Embryonic facial prominence (tissue), 1 donor: ENCODE measurements at regions not wholly inside any gene's neighbourhood (a gene's known extent, or its start where the extent isn't known, plus 50 kb on each side); places are given as distances from the start of the nearest gene placed in this dataset.

Experiments
- DNase-seq: peaks from one replicate; pipeline ENCODE4 v3.0.0-alpha.2; 2016; ENCODE audit errors: extremely low spot score

- no peak for DNase-seq
Measured at GRCh38 chr13:39858794-39859193, 203.3 kb downstream of the COG6 start.

- DNase-seq = no peak
Measured at GRCh38 chr13:39859898-39860297, 204.4 kb downstream of the COG6 start.

GRCh38 chr13:39862900-39863299 is 207.4 kb downstream of the COG6 start:
- no peak for DNase-seq

GRCh38 chr13:39864221-39864620 is 208.8 kb downstream of the COG6 start:
- DNase-seq = no peak

- no peak for DNase-seq
Measured at GRCh38 chr13:39866722-39867121, 211.3 kb downstream of the COG6 start.

- no peak for DNase-seq
Measured at GRCh38 chr13:39867807-39868206, 212.3 kb downstream of the COG6 start.

GRCh38 chr13:39870197-39870747 is 214.8 kb downstream of the COG6 start:
- DNase-seq = no peak

GRCh38 chr13:39874331-39875053 is 219.0 kb downstream of the COG6 start:
- DNase-seq = no peak

GRCh38 chr13:39875111-39875987 is 219.9 kb downstream of the COG6 start:
- no peak for DNase-seq

- DNase-seq = no peak
Measured at GRCh38 chr13:39876258-39876657, 220.8 kb downstream of the COG6 start.

GRCh38 chr13:39877134-39877533 is 221.7 kb downstream of the COG6 start:
- DNase-seq = no peak

- DNase-seq = no peak
Measured at GRCh38 chr13:39879286-39880035, 224.0 kb downstream of the COG6 start.

- no peak for DNase-seq
Measured at GRCh38 chr13:39881383-39881782, 225.9 kb downstream of the COG6 start.

GRCh38 chr13:39881887-39882286 is 226.4 kb downstream of the COG6 start:
- no peak for DNase-seq

GRCh38 chr13:39884166-39884565 is 228.7 kb downstream of the COG6 start:
- DNase-seq = no peak

GRCh38 chr13:39886336-39886735 is 230.9 kb downstream of the COG6 start:
- DNase-seq = no peak

- DNase-seq = no peak
Measured at GRCh38 chr13:39887387-39887786, 231.9 kb downstream of the COG6 start.

- DNase-seq = no peak
Measured at GRCh38 chr13:39888865-39889810, 233.7 kb downstream of the COG6 start.

- DNase-seq = no peak
Measured at GRCh38 chr13:39890537-39890936, 235.1 kb downstream of the COG6 start.

GRCh38 chr13:39892721-39893685 is 237.5 kb downstream of the COG6 start:
- DNase-seq = no peak
